ENCODE measurements at regions not wholly inside any gene's neighbourhood (a gene's known extent, or its start where the extent isn't known, plus 50 kb on each side); places are given as distances from the start of the nearest gene placed in this dataset.

DNA sequence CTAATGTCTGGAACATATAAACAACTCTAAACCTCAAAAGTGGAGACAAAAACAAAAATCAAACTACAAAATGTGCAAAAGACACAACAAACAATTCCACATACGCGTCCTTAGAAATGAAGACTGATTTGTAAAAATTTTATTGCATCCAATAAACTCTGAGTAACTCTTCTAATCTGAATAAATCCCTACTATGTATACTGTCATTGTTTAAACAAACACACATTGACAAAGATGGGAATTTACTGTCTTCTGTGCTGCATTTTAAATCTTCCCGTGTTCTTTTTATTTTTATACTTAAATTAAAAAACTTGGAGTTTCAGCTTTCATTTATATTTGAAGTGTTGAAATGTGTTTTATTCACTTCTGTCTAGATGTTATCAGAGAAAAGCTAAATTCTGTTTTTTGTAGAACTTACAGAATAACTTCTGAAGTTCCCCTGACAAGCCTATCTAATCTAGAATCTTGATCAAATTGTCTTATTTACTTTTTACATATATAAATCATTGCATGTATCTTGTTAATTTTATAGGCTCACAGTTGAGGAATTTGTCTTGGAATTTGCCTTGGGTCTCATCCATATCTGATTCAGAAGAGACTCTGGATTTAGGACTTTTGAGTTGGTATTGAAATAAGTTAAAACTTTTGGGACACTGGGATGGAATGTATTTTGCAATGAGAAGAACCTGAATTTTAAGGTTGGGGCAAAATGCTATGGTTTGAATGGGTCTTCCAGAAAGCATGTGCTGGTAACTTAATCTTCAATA lies 2064.4 kb upstream of the C9orf72 start:
- TF ChIP-seq, protein P1, sequence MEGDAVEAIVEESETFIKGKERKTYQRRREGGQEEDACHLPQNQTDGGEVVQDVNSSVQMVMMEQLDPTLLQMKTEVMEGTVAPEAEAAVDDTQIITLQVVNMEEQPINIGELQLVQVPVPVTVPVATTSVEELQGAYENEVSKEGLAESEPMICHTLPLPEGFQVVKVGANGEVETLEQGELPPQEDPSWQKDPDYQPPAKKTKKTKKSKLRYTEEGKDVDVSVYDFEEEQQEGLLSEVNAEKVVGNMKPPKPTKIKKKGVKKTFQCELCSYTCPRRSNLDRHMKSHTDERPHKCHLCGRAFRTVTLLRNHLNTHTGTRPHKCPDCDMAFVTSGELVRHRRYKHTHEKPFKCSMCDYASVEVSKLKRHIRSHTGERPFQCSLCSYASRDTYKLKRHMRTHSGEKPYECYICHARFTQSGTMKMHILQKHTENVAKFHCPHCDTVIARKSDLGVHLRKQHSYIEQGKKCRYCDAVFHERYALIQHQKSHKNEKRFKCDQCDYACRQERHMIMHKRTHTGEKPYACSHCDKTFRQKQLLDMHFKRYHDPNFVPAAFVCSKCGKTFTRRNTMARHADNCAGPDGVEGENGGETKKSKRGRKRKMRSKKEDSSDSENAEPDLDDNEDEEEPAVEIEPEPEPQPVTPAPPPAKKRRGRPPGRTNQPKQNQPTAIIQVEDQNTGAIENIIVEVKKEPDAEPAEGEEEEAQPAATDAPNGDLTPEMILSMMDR (conservative IDR thresholded peaks at IDR 0.05): no peak
- TF ChIP-seq ZFX (IDR thresholded peaks at IDR 0.05): no peak

All from C4-2B (cell line).